ENCODE measurements at regions not wholly inside any gene's neighbourhood (a gene's known extent, or its start where the extent isn't known, plus 50 kb on each side); places are given as distances from the start of the nearest gene placed in this dataset.
"Not testable (repeated sequence)": the region's sequence is repeated elsewhere in the genome, so short reads cannot be mapped to it uniquely, and the experiment has no call there.

- H3K36me3 ChIP-seq, result no peaks in the 10 kb centered on the region
- no peaks in the 10 kb centered on the region for H3K4me1 ChIP-seq
- no peaks in the 10 kb centered on the region for H4K20me1 ChIP-seq
- no peak overlapping the region for H3K4me2 ChIP-seq
- H3K27me3 ChIP-seq, result no peaks in the 10 kb centered on the region
- H3K27ac ChIP-seq, result no peak overlapping the region
- H3K9me3 ChIP-seq, result no peaks in the 10 kb centered on the region
- TF ChIP-seq Cebpa-rat (IDR thresholded peaks at IDR 0.05), result no peak
- H3K9ac ChIP-seq, result no peak overlapping the region
- no peak overlapping the region for H3K4me3 ChIP-seq
These were observed 395.1 kb downstream of the HLX start for GRCh38 chr1:221274373-221274772.

- H3K9me3 ChIP-seq, result no peaks in the 10 kb centered on the region
- no peak for TF ChIP-seq Cebpa-rat (IDR thresholded peaks at IDR 0.05)
- no peaks in the 10 kb centered on the region for H3K27me3 ChIP-seq
These were observed 397.7 kb downstream of the HLX start for GRCh38 chr1:221276896-221277409.

GRCh38 chr1:221279146-221279545, 399.9 kb downstream of the HLX start:
- Histone ChIP-seq H3K4me2 (no peak overlapping the region), H3K27me3 (no peaks in the 10 kb centered on the region), H3K9ac (no peak overlapping the region), H3K4me1 (peaks cover 12% of the 10 kb centered on the region), H3K4me3 (no peak overlapping the region), H3K9me3 (no peaks in the 10 kb centered on the region), H4K20me1 (no peaks in the 10 kb centered on the region), H3K27ac (no peak overlapping the region), H3K36me3 (no peaks in the 10 kb centered on the region)
- TF ChIP-seq Cebpa-rat (IDR thresholded peaks at IDR 0.05), result no peak

More at GRCh38 chr1:221276896-221277409, 397.7 kb downstream of the HLX start:
- Histone ChIP-seq H4K20me1 (no peaks in the 10 kb centered on the region), H3K4me1 (peaks cover 12% of the 10 kb centered on the region), H3K9ac (no peak overlapping the region), H3K36me3 (no peaks in the 10 kb centered on the region), H3K4me3 (no peak overlapping the region), H3K27ac (no peak overlapping the region), H3K4me2 (no peak overlapping the region)

GRCh38 chr1:221283532-221283931, 404.3 kb downstream of the HLX start:
- peaks cover 12% of the 10 kb centered on the region for H3K4me1 ChIP-seq
- H3K36me3 ChIP-seq, result no peaks in the 10 kb centered on the region
- H4K20me1 ChIP-seq, result no peaks in the 10 kb centered on the region
- no peak overlapping the region for H3K4me2 ChIP-seq
- no peak overlapping the region for H3K27ac ChIP-seq
- TF ChIP-seq Cebpa-rat (IDR thresholded peaks at IDR 0.05), result no peak
- no peak overlapping the region for H3K9ac ChIP-seq
- no peaks in the 10 kb centered on the region for H3K27me3 ChIP-seq
- H3K9me3 ChIP-seq, result no peaks in the 10 kb centered on the region
- H3K4me3 ChIP-seq, result no peak overlapping the region

DNA sequence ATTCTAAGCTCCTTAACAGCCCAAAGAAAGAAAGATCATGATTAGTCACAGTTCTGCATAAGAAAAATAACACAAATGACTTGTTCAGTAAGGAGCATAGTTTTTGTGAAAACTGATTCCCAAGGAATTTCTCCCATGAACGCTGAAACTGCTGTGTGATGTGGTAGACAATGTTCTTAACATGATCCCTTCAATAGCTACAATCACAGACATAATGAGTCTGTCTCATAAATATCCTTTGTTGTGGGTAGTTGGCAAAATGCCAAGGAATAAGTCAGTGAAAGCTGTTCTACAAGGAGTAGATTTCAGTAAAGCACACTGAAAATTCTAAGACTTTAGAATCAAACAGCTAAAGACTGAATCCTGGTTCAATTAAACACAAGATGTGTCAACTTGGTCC, 404.8 kb downstream of the HLX start:
- peaks cover 12% of the 10 kb centered on the region for H3K4me1 ChIP-seq
- no peaks in the 10 kb centered on the region for H4K20me1 ChIP-seq
- TF ChIP-seq Cebpa-rat (IDR thresholded peaks at IDR 0.05), result no peak
- no peaks in the 10 kb centered on the region for H3K36me3 ChIP-seq
- H3K27me3 ChIP-seq, result no peaks in the 10 kb centered on the region
- H3K9me3 ChIP-seq, result no peaks in the 10 kb centered on the region
- no peak overlapping the region for H3K27ac ChIP-seq
- H3K9ac ChIP-seq, result no peak overlapping the region
- H3K4me3 ChIP-seq, result no peak overlapping the region
- H3K4me2 ChIP-seq, result no peak overlapping the region

DNA sequence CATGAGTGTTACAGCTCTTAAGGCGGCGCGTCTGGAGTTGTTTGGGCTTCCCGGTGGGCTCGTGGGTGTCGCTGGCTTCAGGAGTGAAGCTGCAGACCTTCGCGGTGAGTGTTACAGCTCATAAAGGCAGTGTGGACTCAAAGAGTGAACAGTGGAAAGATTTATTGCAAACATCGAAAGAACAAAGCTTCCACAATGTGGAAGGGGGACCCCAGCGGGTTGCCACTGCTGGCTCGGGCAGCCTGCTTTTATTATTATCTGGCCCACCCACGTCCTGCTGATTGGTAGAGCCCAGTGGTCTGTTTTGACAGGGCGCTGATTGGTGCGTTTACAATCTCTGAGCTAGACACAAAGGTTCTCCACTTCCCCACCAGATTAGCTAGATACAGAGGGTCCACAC, 405.7 kb downstream of the HLX start:
- not testable (repeated sequence) for H3K9me3 ChIP-seq, H3K36me3 ChIP-seq, H3K27me3 ChIP-seq, H3K4me1 ChIP-seq, H3K4me3 ChIP-seq, H3K27ac ChIP-seq, H4K20me1 ChIP-seq, H3K4me2 ChIP-seq, H3K9ac ChIP-seq

- not testable (repeated sequence) for H3K9me3 ChIP-seq
These were observed 406.4 kb downstream of the HLX start for GRCh38 chr1:221285458-221286210.

DNA sequence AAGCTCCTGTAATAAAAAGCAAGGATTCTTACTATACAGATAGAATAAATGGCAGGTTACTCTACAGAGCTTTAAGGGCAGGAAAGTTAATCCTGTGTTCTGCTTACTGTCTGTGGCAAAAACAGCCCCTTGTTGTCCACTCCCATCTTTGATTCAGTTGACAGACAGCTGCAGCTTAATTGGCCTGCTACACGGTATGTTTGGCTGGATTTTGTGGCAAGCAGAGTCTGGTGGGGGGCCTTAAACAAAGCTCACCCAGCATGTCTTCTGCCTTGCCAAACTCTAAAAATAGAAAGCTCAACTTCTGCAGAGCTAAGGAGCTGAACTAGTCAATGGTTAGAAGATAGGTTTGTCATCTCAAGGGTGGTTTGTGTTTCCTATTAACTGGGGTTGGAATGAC, 407.2 kb downstream of the HLX start:
- no peak overlapping the region for H3K4me3 ChIP-seq
- TF ChIP-seq Cebpa-rat (IDR thresholded peaks at IDR 0.05), result no peak
- H3K27ac ChIP-seq, result no peak overlapping the region
- H3K4me1 ChIP-seq, result no peaks in the 10 kb centered on the region
- H3K9ac ChIP-seq, result no peak overlapping the region
- H3K4me2 ChIP-seq, result no peak overlapping the region
- no peaks in the 10 kb centered on the region for H3K27me3 ChIP-seq
- no peaks in the 10 kb centered on the region for H4K20me1 ChIP-seq
- H3K9me3 ChIP-seq, result no peaks in the 10 kb centered on the region
- H3K36me3 ChIP-seq, result no peaks in the 10 kb centered on the region

More at GRCh38 chr1:221285458-221286210, 406.4 kb downstream of the HLX start:
- H3K4me1 ChIP-seq, H3K36me3 ChIP-seq, H3K27me3 ChIP-seq, H3K9ac ChIP-seq, H4K20me1 ChIP-seq, H3K27ac ChIP-seq, H3K4me2 ChIP-seq, H3K4me3 ChIP-seq: not testable (repeated sequence)

DNA sequence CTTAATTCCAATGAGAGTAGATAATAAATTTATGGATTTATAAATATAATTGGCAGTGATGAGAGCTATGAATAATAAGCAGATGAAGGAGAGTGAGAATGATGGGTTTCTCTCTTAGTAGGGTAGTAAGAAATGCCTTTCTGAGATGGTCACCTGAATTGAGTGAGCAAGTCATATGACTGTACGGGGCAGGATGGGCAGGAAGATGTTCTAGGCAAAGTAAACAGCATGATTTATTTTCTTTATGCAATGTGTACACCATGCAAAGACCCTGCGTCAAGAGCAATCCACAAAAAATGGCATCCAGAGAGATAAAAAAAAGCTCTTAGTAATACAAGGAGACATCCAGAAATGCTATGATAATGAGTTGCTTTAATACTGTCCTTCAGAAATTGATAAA, 409.9 kb downstream of the HLX start:
- H3K9ac ChIP-seq, result no peak overlapping the region
- H3K36me3 ChIP-seq, result no peaks in the 10 kb centered on the region
- no peak overlapping the region for H3K4me2 ChIP-seq
- H3K4me1 ChIP-seq, result no peaks in the 10 kb centered on the region
- no peaks in the 10 kb centered on the region for H4K20me1 ChIP-seq
- no peak for TF ChIP-seq Cebpa-rat (IDR thresholded peaks at IDR 0.05)
- no peaks in the 10 kb centered on the region for H3K27me3 ChIP-seq
- no peak overlapping the region for H3K4me3 ChIP-seq
- H3K27ac ChIP-seq, result no peak overlapping the region
- no peaks in the 10 kb centered on the region for H3K9me3 ChIP-seq

- Histone ChIP-seq H3K4me2 (no peak overlapping the region), H3K4me1 (no peaks in the 10 kb centered on the region), H3K9me3 (no peaks in the 10 kb centered on the region), H3K4me3 (no peak overlapping the region), H3K27me3 (no peaks in the 10 kb centered on the region), H3K36me3 (no peaks in the 10 kb centered on the region), H4K20me1 (no peaks in the 10 kb centered on the region), H3K9ac (no peak overlapping the region), H3K27ac (no peak overlapping the region)
- TF ChIP-seq Cebpa-rat (IDR thresholded peaks at IDR 0.05), result no peak
These were observed 411.4 kb downstream of the HLX start for GRCh38 chr1:221290669-221291068.

DNA sequence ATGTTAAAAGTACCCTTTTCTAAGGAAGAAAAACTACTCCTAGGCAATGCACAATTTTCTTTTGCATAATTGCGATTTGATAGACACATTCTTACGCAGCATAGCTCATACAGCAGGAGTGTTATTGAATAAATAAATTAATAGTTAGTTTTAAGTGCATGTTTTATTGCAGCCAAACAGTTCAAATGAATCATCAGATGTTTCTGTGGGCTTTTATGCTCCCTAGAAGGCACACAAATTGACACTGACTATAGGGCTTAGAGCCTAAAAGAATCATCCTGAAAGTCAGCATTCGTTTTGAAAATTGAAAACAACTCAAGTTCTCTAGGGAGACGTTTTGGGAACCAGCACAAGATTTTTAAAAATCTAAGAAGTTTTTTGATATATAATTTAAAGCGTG, 411.9 kb downstream of the HLX start:
- no peak for TF ChIP-seq Cebpa-rat (IDR thresholded peaks at IDR 0.05)
- Histone ChIP-seq H3K27ac (no peak overlapping the region), H3K4me1 (no peaks in the 10 kb centered on the region), H4K20me1 (no peaks in the 10 kb centered on the region), H3K27me3 (no peaks in the 10 kb centered on the region), H3K4me3 (no peak overlapping the region), H3K36me3 (no peaks in the 10 kb centered on the region), H3K9me3 (no peaks in the 10 kb centered on the region), H3K9ac (no peak overlapping the region), H3K4me2 (no peak overlapping the region)

Data from BLaER1 (cell line).